ENCODE measurements at regions not wholly inside any gene's neighbourhood (a gene's known extent, or its start where the extent isn't known, plus 50 kb on each side); places are given as distances from the start of the nearest gene placed in this dataset.

DNA sequence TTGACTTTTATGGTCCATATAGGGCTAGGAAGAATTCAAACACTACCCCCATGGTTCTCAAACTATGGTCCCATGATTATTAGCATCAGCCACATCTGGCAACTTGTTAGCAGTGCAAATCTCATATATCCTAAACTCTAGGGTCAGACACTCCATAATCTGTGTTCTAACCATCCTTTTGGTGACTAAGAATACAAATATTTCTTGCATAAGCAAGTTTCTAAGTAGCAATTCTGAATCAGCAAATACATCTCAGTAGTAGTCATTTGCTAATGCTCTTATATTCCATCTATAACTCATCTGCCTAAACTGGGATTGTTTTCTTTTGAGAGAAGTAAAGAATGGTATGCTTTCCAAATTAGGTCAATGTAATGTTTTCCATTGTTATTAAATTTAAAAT lies 447.3 kb downstream of the TMX3 start:
- FAIRE-seq: no peak
- no peaks in the 10 kb centered on the region for H3K4me1 ChIP-seq (ENCODE audit: control insufficient read depth in 2 of 3, insufficient read depth in 2 of 3, low read depth in 1 of 3, low read length in 3 of 3)
- intact Hi-C loops (cut with DNase I): no loop called here
- H3K36me3 ChIP-seq (ENCODE audit: control insufficient read depth in 2 of 3, insufficient read depth in 3 of 3, low read length in 3 of 3): no peaks in the 10 kb centered on the region
- no peak for DNase-seq
- H3K4me3 ChIP-seq (ENCODE audit: low read length in 3 of 3): no peak overlapping the region
- H3K27ac ChIP-seq (ENCODE audit: low read depth in 2 of 2, low read length in 2 of 2): no peak overlapping the region
- H3K9me3 ChIP-seq (ENCODE audit: control insufficient read depth in 2 of 3, insufficient read depth in 1 of 3, low read length in 3 of 3): no peaks in the 10 kb centered on the region
- H3K9ac ChIP-seq (ENCODE audit: low read length in 3 of 3): no peak overlapping the region
- no peaks in the 10 kb centered on the region for H3K27me3 ChIP-seq (ENCODE audit: control insufficient read depth, insufficient read depth, low read length)
- TF ChIP-seq, protein P1, sequence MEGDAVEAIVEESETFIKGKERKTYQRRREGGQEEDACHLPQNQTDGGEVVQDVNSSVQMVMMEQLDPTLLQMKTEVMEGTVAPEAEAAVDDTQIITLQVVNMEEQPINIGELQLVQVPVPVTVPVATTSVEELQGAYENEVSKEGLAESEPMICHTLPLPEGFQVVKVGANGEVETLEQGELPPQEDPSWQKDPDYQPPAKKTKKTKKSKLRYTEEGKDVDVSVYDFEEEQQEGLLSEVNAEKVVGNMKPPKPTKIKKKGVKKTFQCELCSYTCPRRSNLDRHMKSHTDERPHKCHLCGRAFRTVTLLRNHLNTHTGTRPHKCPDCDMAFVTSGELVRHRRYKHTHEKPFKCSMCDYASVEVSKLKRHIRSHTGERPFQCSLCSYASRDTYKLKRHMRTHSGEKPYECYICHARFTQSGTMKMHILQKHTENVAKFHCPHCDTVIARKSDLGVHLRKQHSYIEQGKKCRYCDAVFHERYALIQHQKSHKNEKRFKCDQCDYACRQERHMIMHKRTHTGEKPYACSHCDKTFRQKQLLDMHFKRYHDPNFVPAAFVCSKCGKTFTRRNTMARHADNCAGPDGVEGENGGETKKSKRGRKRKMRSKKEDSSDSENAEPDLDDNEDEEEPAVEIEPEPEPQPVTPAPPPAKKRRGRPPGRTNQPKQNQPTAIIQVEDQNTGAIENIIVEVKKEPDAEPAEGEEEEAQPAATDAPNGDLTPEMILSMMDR (IDR thresholded peaks at IDR 0.05; ENCODE audit: borderline replicate concordance, extremely low read depth, insufficient read depth): no peak

DNA sequence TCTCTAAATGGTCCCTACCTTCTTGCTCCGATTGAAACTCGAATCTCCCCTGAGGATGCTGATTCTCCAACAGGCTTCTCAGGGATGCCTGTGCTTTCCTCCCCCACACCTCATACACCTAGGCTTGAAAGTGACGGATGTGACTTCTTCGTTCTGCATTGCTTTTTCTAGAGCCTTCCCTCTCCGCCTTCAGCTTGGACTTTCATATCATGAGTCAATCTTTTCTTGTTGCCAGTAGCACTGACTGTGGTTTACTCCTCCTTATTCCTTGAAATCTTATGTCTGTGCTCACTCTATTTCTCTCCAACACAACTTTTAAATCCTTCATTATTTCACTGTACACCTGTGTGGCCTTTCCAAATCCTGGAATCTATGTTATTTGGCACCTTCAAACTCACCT lies 451.4 kb downstream of the TMX3 start:
- no peaks in the 10 kb centered on the region for H3K36me3 ChIP-seq (ENCODE audit: control insufficient read depth in 2 of 3, insufficient read depth in 3 of 3, low read length in 3 of 3)
- H3K27ac ChIP-seq (ENCODE audit: low read depth in 2 of 2, low read length in 2 of 2): no peak overlapping the region
- H3K4me1 ChIP-seq (ENCODE audit: control insufficient read depth in 2 of 3, insufficient read depth in 2 of 3, low read depth in 1 of 3, low read length in 3 of 3): no peaks in the 10 kb centered on the region
- H3K27me3 ChIP-seq (ENCODE audit: control insufficient read depth, insufficient read depth, low read length): no peaks in the 10 kb centered on the region
- intact Hi-C loops (cut with DNase I): no loop called here
- FAIRE-seq (no peak), DNase-seq (no peak)
- H3K4me3 ChIP-seq (ENCODE audit: low read length in 3 of 3): no peak overlapping the region
- TF ChIP-seq, protein P1 (IDR thresholded peaks at IDR 0.05; ENCODE audit: borderline replicate concordance, extremely low read depth, insufficient read depth): no peak
- no peaks in the 10 kb centered on the region for H3K9me3 ChIP-seq (ENCODE audit: control insufficient read depth in 2 of 3, insufficient read depth in 1 of 3, low read length in 3 of 3)
- H3K9ac ChIP-seq (ENCODE audit: low read length in 3 of 3): no peak overlapping the region

- Histone ChIP-seq H3K36me3 (ENCODE audit: control insufficient read depth in 2 of 3, insufficient read depth in 3 of 3, low read length in 3 of 3) (no peaks in the 10 kb centered on the region), H3K9me3 (ENCODE audit: control insufficient read depth in 2 of 3, insufficient read depth in 1 of 3, low read length in 3 of 3) (no peaks in the 10 kb centered on the region), H3K27ac (ENCODE audit: low read depth in 2 of 2, low read length in 2 of 2) (no peak overlapping the region), H3K4me3 (ENCODE audit: low read length in 3 of 3) (no peak overlapping the region), H3K9ac (ENCODE audit: low read length in 3 of 3) (no peak overlapping the region), H3K27me3 (ENCODE audit: control insufficient read depth, insufficient read depth, low read length) (no peaks in the 10 kb centered on the region), H3K4me1 (ENCODE audit: control insufficient read depth in 2 of 3, insufficient read depth in 2 of 3, low read depth in 1 of 3, low read length in 3 of 3) (no peaks in the 10 kb centered on the region)
- FAIRE-seq (no peak), DNase-seq (no peak)
- TF ChIP-seq, protein P1 (IDR thresholded peaks at IDR 0.05; ENCODE audit: borderline replicate concordance, extremely low read depth, insufficient read depth): no peak
- intact Hi-C loops (cut with DNase I): no loop called here
These were observed 452.1 kb downstream of the TMX3 start for GRCh38 chr18:68262690-68263294.
